ENCODE measurements at regions not wholly inside any gene's neighbourhood (a gene's known extent, or its start where the extent isn't known, plus 50 kb on each side); places are given as distances from the start of the nearest gene placed in this dataset.

DNA sequence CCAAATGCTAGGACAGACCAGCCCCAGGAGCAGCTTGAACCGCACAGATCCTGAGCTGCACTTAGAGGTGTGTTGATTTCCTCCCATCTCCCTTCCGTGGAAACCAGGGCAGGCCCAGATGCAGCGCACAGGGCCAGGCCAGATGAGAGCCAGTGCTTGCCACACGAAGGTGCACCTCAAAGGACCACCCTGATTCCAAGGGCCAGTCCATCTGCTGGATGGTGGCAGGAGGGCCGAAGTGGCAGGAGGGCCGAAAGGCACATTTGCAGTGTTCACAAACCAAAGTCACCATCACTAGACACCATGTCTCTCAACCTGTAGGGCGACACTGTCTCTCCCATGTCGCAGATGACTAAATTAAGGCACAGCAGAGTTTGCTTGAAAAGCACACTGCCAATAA, 370.7 kb upstream of the MYT1L start:
- no peaks in the 10 kb centered on the region for H3K36me3 ChIP-seq (ENCODE audit: control insufficient read depth in 4 of 4, insufficient read depth in 3 of 4, low read depth in 1 of 4, low read length in 3 of 4)

More for the DNA sequence above, 370.7 kb upstream of the MYT1L start:
- 70% methylated on average over 8 of the region's 8 CpGs for WGBS
- no peaks in the 10 kb centered on the region for H3K4me1 ChIP-seq (ENCODE audit: control insufficient read depth in 4 of 4, insufficient read depth in 4 of 4, low read length in 3 of 4)
- DNase-seq (ENCODE audit: low spot score): no peak
- no peak overlapping the region for H3K4me3 ChIP-seq (ENCODE audit: low read depth in 1 of 3, low read length in 3 of 3)
- TF ChIP-seq ZBTB33 (IDR thresholded peaks at IDR 0.05): no peak
- TF ChIP-seq, protein P1, sequence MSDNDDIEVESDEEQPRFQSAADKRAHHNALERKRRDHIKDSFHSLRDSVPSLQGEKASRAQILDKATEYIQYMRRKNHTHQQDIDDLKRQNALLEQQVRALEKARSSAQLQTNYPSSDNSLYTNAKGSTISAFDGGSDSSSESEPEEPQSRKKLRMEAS (IDR thresholded peaks at IDR 0.05): no peak
- no peak for TF ChIP-seq SP1 (IDR thresholded peaks at IDR 0.05)
- TF ChIP-seq REST (IDR thresholded peaks at IDR 0.05): no peak
- TF ChIP-seq EGR1 (IDR thresholded peaks at IDR 0.05; ENCODE audit: low read depth in 2 of 2): no peak
- TF ChIP-seq ATF3 (IDR thresholded peaks at IDR 0.05): no peak
- TF ChIP-seq JUND (IDR thresholded peaks at IDR 0.05): no peak
- no peak for TF ChIP-seq RXRA (IDR thresholded peaks at IDR 0.05)
- TF ChIP-seq, protein P2, sequence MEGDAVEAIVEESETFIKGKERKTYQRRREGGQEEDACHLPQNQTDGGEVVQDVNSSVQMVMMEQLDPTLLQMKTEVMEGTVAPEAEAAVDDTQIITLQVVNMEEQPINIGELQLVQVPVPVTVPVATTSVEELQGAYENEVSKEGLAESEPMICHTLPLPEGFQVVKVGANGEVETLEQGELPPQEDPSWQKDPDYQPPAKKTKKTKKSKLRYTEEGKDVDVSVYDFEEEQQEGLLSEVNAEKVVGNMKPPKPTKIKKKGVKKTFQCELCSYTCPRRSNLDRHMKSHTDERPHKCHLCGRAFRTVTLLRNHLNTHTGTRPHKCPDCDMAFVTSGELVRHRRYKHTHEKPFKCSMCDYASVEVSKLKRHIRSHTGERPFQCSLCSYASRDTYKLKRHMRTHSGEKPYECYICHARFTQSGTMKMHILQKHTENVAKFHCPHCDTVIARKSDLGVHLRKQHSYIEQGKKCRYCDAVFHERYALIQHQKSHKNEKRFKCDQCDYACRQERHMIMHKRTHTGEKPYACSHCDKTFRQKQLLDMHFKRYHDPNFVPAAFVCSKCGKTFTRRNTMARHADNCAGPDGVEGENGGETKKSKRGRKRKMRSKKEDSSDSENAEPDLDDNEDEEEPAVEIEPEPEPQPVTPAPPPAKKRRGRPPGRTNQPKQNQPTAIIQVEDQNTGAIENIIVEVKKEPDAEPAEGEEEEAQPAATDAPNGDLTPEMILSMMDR (IDR thresholded peaks at IDR 0.05; ENCODE audit: low read depth, low read length, missing input control): no peak
- TF ChIP-seq FOXA1 (IDR thresholded peaks at IDR 0.05): no peak
- TF ChIP-seq FOXA2 (IDR thresholded peaks at IDR 0.05): no peak
- TF ChIP-seq YY1 (IDR thresholded peaks at IDR 0.05): no peak
- no peak for TF ChIP-seq HNF4A (conservative IDR thresholded peaks at IDR 0.05)
- no peak for TF ChIP-seq HNF4G (IDR thresholded peaks at IDR 0.05)
- no peak for TF ChIP-seq GABPA (IDR thresholded peaks at IDR 0.05 in 1 of 2, conservative IDR thresholded peaks at IDR 0.05 in 1 of 2)
- TF ChIP-seq TAF1 (conservative IDR thresholded peaks at IDR 0.05): no peak
- no peak for TF ChIP-seq NR2F2 (IDR thresholded peaks at IDR 0.05)
- no peak overlapping the region for H3K9ac ChIP-seq (ENCODE audit: low read depth in 1 of 2, low read length in 2 of 2)
- H3K27me3 ChIP-seq (ENCODE audit: control insufficient read depth in 4 of 4, insufficient read depth in 4 of 4, low read length in 3 of 4): peaks cover 0 to 5% (median 0%) of the 10 kb centered on the region in 4 donors
- no peaks in the 10 kb centered on the region for H3K9me3 ChIP-seq (ENCODE audit: control insufficient read depth in 4 of 4, low read length in 3 of 4)
- H3K27ac ChIP-seq (ENCODE audit: low read depth in 1 of 2, low read length in 2 of 2): no peak overlapping the region

All from liver (tissue), 8 donors.